HCEC 1CT (cell line): ENCODE measurements at regions not wholly inside any gene's neighbourhood (a gene's known extent, or its start where the extent isn't known, plus 50 kb on each side); places are given as distances from the start of the nearest gene placed in this dataset.
"Not testable (repeated sequence)": the region's sequence is repeated elsewhere in the genome, so short reads cannot be mapped to it uniquely, and the experiment has no call there.

Experiments
- DNase-seq: peaks from one replicate; pipeline ENCODE4 v3.0.0-alpha.2; 2017

DNA sequence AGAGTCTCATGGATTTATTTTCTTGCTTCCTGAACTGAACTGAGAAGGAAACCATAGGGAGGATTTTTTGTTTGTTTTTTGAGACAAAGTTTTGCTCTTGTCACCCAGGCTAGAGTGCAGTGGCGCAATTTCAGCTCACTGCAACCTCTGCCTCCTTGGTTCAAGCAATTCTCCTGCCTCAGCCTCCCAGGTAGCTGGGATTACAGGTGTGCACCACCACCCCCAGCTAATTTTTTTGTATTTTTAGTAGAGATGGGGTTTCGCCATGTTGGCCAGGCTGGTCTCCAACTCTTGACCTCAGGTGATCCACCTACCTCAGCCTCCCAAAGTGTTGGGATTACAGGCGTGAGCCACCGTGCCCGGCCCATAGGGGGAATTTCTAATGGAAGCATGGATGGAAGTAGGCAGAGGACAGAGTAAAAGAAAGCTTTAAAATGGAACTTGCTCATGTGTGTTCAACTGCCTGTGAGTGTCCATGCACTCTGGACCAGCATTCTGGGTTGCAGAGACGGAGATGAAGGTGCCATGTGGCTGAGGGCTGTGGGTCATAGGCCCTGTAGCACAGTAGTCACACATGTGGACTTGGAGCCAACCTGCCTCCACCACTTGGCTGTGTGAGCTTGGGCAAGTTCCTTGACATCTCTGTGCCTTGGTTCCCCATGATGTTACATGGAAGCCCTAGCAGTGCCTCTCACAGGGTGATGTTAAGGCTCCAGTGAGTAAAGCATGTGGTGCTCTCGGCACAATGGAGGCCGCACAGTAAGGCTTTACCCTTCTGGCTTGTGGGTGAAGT is 68.5 kb upstream of the ID2 start:
- DNase-seq = not testable (repeated sequence)

- no peak for DNase-seq
Observed at GRCh38 chr2:8614646-8615045, 67.2 kb upstream of the ID2 start.

GRCh38 chr2:8615252-8615575 is 66.6 kb upstream of the ID2 start:
- no peak for DNase-seq

GRCh38 chr2:8615576-8616281 is 66.1 kb upstream of the ID2 start:
- DNase-seq = no peak

- no peak for DNase-seq
Observed at GRCh38 chr2:8617048-8617447, 64.8 kb upstream of the ID2 start.

- no peak for DNase-seq
Observed at GRCh38 chr2:8617590-8617989, 64.3 kb upstream of the ID2 start.

DNA sequence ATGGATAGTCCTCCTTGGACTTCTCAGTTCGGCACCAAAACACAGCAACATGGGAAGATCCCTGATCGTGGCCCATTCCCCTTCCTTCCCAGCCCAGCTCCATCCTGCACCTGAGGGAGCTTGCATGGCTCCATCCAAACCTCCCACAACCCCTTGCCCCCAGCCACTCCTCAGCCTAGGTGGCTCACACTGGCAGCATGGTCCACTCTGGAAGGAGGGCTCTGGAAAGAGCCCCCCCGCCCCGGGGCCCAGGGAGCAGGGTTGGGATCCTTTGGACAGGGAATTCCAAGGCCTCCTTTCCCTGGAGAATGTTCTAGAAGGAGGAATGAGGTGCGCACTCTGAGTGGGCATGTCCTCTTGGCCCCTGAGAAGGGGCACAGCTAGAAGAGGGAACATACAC is 62.8 kb upstream of the ID2 start:
- DNase-seq = no peak

DNA sequence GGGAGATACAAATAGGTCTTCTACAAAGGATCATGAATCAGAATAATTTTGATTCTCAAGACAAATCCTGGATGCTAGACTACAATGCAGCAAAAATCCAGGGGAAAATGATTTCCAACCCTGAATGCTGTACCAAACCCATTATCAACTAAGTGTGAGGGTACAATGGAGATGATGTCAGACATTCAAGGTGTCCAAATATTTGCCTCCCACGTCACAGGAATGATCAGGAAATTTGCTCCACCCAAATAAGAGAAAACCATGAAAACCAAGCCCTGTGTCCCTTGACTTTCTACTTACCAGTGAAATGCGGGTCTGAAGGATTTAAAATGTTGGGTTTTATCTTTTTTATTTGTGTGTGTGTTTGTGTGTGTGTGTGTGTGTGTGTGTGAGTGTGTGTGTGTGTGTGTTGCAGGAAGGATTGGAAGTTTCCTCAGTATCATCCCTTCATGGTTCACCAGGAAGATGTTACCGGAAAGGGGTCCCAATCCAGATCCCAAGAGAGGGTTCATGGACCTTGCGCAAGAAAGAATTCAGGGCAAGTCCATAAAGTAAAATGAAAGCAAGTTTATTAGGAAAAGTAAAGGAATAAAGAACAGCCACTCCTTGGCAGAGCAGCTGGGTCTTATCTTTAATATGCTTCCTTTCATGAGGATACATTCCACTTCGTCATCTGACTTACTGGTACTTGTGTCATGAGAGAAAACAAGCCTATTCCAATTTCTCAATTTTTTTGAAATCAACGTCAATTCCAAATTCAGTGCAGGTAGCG is 61.1 kb upstream of the ID2 start:
- no peak for DNase-seq

DNA sequence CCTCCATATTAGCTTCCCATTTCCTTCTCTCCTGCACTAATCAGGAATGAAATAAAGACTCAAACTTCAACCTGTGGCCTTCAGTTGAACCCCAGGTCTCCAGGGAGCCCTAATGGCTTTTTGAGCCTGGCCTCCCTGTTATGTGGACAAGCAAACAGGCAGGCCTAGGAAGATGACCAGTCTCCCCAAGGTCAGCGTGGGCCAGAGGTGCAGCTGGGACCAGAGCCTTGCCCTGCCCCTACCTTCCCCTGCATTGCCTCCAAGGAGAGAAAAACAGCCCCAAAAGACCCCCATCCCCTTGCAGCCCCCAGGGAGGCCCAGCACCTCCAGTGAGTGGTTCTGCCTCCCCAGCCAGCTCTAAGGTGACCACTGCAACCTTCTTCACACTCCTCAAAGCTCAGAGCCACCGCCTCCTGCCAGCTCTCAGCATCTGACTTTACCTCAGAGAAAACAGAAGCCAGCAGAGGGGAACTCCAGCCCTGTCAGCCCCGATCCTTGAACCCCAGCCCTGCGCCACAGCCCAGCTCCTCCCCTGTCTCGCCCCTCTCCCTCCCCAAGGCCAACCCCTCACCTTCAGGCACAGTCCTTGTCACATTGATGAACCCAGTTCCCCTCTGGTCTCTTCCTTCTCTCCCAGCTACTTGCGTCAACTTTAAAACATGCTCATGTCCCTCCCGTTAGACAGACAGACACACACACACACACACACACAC is 59.5 kb upstream of the ID2 start:
- no peak for DNase-seq

GRCh38 chr2:8622924-8623465 is 58.9 kb upstream of the ID2 start:
- no peak for DNase-seq

DNA sequence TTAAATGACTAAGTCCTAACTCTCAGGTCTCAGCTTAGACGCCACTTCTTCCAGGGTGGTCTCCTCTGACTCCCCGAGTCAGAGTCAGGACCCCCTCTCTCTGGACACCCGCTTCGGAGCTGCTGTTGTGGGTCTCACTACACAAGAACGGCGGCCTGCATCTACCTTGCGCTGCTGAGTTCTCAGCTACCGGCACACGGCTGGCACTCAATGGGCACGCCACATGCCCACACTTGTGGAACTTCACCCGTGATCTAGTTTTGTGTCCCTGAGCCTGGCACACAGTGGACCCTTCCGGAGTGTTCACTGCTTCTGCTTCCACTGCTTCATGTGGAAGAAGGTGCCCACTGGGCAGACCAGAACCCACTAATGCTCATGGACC is 58.3 kb upstream of the ID2 start:
- DNase-seq = no peak

- no peak for DNase-seq
Observed at GRCh38 chr2:8623958-8624591, 57.8 kb upstream of the ID2 start.

DNA sequence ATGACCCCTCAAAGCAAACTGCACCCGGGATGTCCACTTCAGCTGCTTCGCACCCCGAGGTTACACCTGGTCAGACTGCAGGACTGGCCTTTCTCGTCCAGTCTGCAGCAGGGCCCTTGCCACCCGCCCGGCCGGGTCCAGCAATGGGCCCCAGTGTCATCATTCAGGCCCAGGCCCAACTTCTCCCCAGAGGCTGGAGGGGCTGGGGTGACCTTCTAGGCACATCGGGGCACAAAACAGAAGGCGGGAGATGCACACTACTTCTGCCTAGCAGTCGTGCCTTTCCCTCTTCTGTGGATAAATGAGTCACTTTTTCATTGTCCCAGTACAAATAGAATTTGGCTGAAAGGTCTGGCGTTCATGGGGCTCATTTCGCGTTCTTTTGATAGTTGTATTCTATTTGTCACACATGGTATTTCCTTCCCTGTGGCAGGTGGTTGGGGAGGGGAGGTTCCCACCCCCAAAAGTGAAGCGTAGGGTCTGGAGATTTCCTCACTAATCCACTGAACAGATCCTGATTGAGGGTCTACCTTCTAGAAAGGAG is 56.9 kb upstream of the ID2 start:
- DNase-seq = no peak

DNA sequence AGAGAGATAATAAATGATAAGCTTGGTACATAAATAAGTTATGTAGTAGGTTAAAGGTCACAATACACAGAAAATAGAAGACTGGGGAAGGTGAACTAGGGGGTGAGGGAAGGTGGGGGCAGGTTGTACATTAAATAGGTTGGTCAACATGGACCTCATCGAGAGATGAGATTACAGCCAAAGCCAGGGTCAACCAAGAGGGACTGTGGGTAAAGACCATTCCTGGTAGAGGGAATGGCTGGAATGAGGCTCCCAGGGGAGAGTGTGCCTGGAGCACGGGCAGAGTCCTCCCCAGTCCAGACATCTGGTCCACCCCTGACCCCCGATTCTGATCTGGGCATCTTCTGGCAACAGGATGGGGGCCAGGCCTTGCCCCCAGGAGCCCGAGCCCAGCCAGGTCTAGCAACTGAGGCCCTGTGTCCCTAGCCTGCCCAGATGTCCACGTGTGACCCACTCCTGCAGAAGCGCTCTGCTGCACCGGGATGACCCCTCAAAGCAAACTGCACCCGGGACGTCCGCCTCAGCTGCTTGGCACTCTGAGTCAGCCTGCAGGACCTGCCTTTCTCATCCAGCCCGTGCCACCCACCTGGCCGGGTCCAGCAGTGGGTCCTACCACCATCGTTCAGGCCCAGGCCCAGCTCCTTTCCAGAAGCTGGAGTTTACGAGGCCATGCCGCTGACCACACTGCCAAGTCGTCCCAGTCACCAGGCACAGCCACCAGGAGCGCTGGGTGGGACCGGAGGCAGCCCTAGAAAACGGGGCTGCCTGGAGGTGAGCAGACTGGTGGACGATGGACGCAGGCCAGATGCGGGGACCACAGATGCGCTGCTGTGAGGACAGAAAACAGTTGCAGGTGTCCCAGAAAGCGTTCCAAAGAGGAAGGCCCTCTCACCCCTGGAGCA is 56.2 kb upstream of the ID2 start:
- no peak for DNase-seq

DNA sequence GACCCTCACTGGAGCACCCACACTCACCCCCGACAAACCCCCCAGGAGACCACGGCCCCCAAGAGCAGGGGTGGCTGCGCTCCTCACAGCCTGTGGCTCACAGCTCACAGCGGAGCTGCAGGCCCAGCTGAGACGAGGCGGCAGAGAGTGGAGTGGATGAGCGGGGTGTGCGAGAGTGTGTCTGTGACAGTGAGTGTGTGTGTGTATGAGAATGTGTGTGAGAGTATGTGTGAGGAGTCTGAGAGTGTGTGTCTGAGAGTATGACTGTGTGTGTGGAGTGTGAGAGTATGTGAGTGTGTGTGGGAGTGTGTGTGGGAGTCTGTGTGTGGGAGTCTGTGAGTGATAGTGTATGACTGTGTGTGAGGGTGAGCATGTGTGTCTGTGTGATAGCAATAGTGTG is 55.3 kb upstream of the ID2 start:
- DNase-seq = no peak

DNA sequence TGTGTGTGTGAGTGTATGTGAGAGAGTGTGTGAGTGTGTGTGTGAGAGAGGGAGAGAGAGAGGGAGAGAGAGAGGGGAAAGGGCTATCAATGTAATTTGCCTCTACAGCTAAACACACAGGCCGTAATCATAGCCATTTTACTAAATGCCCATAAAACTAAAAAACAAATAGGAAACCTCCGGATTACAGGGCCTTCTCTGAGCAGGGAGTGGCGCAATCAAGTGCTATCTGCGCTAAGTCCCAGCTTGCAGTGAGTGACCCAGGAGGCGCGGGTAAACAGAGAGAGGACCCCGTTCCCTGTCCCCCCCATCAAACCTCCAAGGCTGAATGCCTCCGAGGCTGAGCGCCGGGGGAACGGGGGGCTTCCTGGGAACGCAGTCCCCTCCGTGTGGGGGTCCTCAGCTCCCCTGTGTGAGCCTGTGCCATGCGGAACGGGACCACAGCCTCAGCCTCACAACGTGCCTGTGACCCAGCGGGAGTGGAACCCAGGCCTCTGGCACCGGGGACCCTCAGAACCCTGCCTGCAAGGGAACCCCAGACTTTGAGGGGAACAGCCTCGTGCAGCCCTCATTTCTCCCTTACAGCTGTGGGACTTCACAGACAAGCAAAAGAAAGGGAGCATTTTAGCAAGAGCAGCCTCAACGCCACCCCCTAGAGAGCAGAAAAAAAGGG is 54.7 kb upstream of the ID2 start:
- no peak for DNase-seq

DNA sequence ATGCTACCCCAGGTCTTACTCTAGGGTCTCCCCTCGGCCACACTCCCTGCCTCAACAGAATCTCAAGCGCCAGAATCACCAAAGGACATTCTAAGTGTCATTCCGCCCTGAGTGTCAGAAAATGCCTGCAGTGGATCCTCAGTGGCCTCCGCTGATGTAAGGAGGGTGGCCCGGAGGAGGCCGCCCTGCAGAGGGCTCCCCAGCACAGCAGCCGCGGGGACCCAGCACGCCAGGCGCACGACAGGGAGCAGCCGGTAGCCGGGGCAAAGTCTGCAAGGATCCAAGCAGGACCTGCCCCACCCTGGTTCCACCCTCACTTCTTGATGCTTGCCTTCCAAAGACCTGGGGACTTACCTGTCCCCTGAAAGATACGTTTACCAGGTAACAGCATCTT is 54.2 kb upstream of the ID2 start:
- no peak for DNase-seq

- no peak for DNase-seq
Observed at GRCh38 chr2:8628179-8628865, 53.5 kb upstream of the ID2 start.

DNA sequence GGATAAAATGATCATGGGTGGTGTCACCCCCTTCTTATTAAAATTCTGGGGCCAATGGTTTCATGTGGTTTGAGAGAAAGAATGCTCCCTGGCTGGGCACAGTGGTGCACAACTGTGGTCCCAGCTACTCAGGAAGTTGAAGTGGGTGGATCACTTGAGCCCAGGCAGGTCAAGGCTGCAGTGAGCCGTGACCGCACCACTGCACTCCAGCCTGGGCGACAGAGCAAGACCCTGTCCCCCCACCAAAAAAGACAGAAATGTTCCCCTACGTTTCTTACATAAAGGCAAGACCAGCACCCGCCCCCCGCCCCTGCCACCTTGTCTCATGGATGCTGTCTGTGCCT is 53.0 kb upstream of the ID2 start:
- no peak for DNase-seq

DNA sequence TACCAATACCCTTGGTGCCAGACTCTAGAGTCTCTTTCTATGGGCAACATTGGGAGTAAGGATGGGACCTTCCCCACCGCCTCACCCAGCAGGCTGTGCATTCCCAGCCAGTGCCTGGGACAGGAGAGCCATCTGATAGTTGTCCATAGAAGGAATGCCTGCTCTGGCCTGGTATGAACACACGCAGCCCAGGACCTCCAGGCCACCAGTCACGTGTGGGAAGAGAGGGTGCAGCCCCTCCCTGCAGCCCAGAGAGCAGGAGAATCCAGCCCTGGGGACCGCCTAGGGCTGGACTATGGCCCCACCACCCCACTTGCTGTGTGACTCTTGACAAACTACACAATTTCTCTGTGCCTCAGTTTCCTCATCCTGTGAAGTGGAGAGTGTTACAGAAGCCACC is 52.5 kb upstream of the ID2 start:
- no peak for DNase-seq
